ENCODE measurements at regions not wholly inside any gene's neighbourhood (a gene's known extent, or its start where the extent isn't known, plus 50 kb on each side); places are given as distances from the start of the nearest gene placed in this dataset.
"Not testable (repeated sequence)": the region's sequence is repeated elsewhere in the genome, so short reads cannot be mapped to it uniquely, and the experiment has no call there.

- no peak for DNase-seq (ENCODE audit: low read depth, low spot score)
- H3K27ac ChIP-seq (ENCODE audit: low read depth, low read length), result no peak overlapping the region
- no peaks in the 10 kb centered on the region for H3K9me3 ChIP-seq (ENCODE audit: control insufficient read depth, insufficient read depth, low read length)
- H3K27me3 ChIP-seq (ENCODE audit: control insufficient read depth, insufficient read depth, low read length), result peaks cover 6% of the 10 kb centered on the region
- no peak overlapping the region for H3K4me3 ChIP-seq (ENCODE audit: low read depth, low read length)
- POLR2A ChIA-PET, result no interaction called here
- CTCF ChIA-PET, result no interaction called here
- TF ChIP-seq, protein P1, sequence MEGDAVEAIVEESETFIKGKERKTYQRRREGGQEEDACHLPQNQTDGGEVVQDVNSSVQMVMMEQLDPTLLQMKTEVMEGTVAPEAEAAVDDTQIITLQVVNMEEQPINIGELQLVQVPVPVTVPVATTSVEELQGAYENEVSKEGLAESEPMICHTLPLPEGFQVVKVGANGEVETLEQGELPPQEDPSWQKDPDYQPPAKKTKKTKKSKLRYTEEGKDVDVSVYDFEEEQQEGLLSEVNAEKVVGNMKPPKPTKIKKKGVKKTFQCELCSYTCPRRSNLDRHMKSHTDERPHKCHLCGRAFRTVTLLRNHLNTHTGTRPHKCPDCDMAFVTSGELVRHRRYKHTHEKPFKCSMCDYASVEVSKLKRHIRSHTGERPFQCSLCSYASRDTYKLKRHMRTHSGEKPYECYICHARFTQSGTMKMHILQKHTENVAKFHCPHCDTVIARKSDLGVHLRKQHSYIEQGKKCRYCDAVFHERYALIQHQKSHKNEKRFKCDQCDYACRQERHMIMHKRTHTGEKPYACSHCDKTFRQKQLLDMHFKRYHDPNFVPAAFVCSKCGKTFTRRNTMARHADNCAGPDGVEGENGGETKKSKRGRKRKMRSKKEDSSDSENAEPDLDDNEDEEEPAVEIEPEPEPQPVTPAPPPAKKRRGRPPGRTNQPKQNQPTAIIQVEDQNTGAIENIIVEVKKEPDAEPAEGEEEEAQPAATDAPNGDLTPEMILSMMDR (IDR thresholded peaks at IDR 0.05; ENCODE audit: low read depth, low read length), result no peak
These were observed 85.2 kb downstream of the BUD13 start for GRCh38 chr11:116687458-116688201.

DNA sequence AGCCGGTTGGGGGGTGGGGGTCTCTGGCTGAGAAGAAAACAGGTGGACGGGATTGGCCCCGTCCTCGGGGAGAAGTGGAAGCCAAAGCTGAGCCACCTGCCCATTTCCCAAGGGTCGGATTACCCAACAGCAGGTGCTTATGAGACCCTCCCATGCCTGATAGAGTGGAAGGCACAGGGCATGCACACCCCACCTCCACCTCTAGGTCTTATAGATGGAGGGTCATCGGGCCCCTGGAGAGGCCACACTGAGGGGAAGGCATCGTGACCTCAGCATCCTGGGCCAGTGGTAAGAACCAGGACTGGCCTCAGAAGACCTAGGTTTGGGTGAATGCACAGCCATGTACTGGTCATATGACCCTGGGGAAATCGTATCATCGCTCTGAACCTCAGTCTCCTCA lies 85.9 kb downstream of the BUD13 start:
- Histone ChIP-seq H3K9me3 (ENCODE audit: control insufficient read depth, insufficient read depth, low read length) (no peaks in the 10 kb centered on the region), H3K27ac (ENCODE audit: low read depth, low read length) (no peak overlapping the region), H3K27me3 (ENCODE audit: control insufficient read depth, insufficient read depth, low read length) (peaks cover 8% of the 10 kb centered on the region), H3K4me3 (ENCODE audit: low read depth, low read length) (no peak overlapping the region)
- TF ChIP-seq, protein P1 (IDR thresholded peaks at IDR 0.05; ENCODE audit: low read depth, low read length), result no peak
- POLR2A ChIA-PET, result no interaction called here
- CTCF ChIA-PET, result interaction anchor here (0.5 kb wide), 1 partner anchor 452 kb away, joined by 4 read pairs; no protein-coding TSS in a partner anchor
- no peak for DNase-seq (ENCODE audit: low read depth, low spot score)

DNA sequence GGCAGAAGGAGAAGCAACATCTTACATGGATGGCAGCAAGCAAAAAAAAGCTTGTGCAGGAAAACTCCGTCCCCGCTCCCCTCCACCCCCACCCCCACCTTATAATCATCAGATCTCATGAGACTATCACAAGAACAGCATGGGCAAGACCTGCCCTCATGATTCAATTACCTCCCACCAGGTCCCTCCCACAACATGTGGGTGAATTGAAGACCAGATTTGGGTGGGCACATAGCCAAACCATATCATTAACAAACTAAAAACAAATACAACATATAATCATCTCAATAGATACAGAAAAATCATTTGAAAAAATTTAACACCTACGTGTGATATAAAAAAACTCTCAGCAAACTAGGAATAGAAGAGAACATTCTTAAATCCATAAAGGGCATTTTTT lies 88.8 kb downstream of the BUD13 start:
- no peaks in the 10 kb centered on the region for H3K9me3 ChIP-seq (ENCODE audit: control insufficient read depth, insufficient read depth, low read length)
- DNase-seq (ENCODE audit: low read depth, low spot score), result no peak
- TF ChIP-seq, protein P1 (IDR thresholded peaks at IDR 0.05; ENCODE audit: low read depth, low read length), result no peak
- ChIA-PET POLR2A (no interaction called here), CTCF (interaction anchor here (1.5 kb wide), 1 partner anchor 8 kb away, joined by 10 read pairs; no protein-coding TSS in a partner anchor)
- no peak overlapping the region for H3K4me3 ChIP-seq (ENCODE audit: low read depth, low read length)
- no peak overlapping the region for H3K27ac ChIP-seq (ENCODE audit: low read depth, low read length)
- H3K27me3 ChIP-seq (ENCODE audit: control insufficient read depth, insufficient read depth, low read length), result peaks cover 8% of the 10 kb centered on the region

- ChIA-PET POLR2A (no interaction called here), CTCF (interaction anchor here (0.9 kb wide), 1 partner anchor 11 kb away, joined by 4 read pairs; no protein-coding TSS in a partner anchor)
- Histone ChIP-seq H3K4me3 (ENCODE audit: low read depth, low read length) (no peak overlapping the region), H3K27ac (ENCODE audit: low read depth, low read length) (no peak overlapping the region), H3K9me3 (ENCODE audit: control insufficient read depth, insufficient read depth, low read length) (no peaks in the 10 kb centered on the region), H3K27me3 (ENCODE audit: control insufficient read depth, insufficient read depth, low read length) (peaks cover 4% of the 10 kb centered on the region)
- no peak for DNase-seq (ENCODE audit: low read depth, low spot score)
- TF ChIP-seq, protein P1 (IDR thresholded peaks at IDR 0.05; ENCODE audit: low read depth, low read length), result no peak
These were observed 92.2 kb downstream of the BUD13 start for GRCh38 chr11:116680349-116681125.

- no peak overlapping the region for H3K4me3 ChIP-seq (ENCODE audit: low read depth, low read length)
- CTCF ChIA-PET, result no interaction called here
- TF ChIP-seq, protein P1 (IDR thresholded peaks at IDR 0.05; ENCODE audit: low read depth, low read length), result no peak
- no peaks in the 10 kb centered on the region for H3K9me3 ChIP-seq (ENCODE audit: control insufficient read depth, insufficient read depth, low read length)
- no peak for DNase-seq (ENCODE audit: low read depth, low spot score)
- POLR2A ChIA-PET, result no interaction called here
- peaks cover 2% of the 10 kb centered on the region for H3K27me3 ChIP-seq (ENCODE audit: control insufficient read depth, insufficient read depth, low read length)
- no peak overlapping the region for H3K27ac ChIP-seq (ENCODE audit: low read depth, low read length)
These were observed 93.9 kb downstream of the BUD13 start for GRCh38 chr11:116678887-116679286.

- H3K27ac ChIP-seq (ENCODE audit: low read depth, low read length); CTCF ChIA-PET; H3K9me3 ChIP-seq (ENCODE audit: control insufficient read depth, insufficient read depth, low read length); DNase-seq (ENCODE audit: low read depth, low spot score); H3K27me3 ChIP-seq (ENCODE audit: control insufficient read depth, insufficient read depth, low read length); POLR2A ChIA-PET; H3K4me3 ChIP-seq (ENCODE audit: low read depth, low read length): not testable (repeated sequence)
These were observed 105.5 kb downstream of the BUD13 start for GRCh38 chr11:116667318-116667717.

GRCh38 chr11:116666673-116667249 lies 106.0 kb downstream of the BUD13 start:
- POLR2A ChIA-PET; H3K27me3 ChIP-seq (ENCODE audit: control insufficient read depth, insufficient read depth, low read length); H3K9me3 ChIP-seq (ENCODE audit: control insufficient read depth, insufficient read depth, low read length); H3K27ac ChIP-seq (ENCODE audit: low read depth, low read length); CTCF ChIA-PET; H3K4me3 ChIP-seq (ENCODE audit: low read depth, low read length); DNase-seq (ENCODE audit: low read depth, low spot score): not testable (repeated sequence)
